GM19455 (cell line): ENCODE measurements at regions not wholly inside any gene's neighbourhood (a gene's known extent, or its start where the extent isn't known, plus 50 kb on each side); places are given as distances from the start of the nearest gene placed in this dataset.

Experiments
- ATAC-seq: cut with Tn5 transposase; IDR thresholded peaks from one replicate; pipeline ENCODE4 v1.9.1; 2021; ENCODE audit not compliant: unreplicated experiment

DNA sequence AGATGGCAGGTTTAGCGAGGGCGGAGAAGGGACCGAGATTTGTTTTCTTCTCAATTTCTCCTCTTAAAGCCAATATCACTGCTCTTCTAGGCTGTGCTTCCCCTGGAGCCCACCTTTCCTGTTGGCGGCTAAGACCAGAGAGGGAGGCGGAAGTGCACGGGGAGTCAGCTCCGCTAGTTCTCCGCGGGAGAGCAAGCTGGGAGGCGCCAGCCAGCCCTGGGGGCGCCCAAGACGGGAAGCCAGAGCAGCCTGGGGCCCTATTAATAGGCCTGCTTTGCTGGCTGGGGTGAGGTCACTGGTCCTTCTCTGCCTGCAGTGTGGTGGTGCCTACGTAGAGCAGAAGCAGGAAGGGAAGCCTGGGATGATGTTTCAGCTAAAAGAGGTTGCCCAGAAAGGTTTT, 61.6 kb downstream of the LSM5 start:
- no peak for ATAC-seq

DNA sequence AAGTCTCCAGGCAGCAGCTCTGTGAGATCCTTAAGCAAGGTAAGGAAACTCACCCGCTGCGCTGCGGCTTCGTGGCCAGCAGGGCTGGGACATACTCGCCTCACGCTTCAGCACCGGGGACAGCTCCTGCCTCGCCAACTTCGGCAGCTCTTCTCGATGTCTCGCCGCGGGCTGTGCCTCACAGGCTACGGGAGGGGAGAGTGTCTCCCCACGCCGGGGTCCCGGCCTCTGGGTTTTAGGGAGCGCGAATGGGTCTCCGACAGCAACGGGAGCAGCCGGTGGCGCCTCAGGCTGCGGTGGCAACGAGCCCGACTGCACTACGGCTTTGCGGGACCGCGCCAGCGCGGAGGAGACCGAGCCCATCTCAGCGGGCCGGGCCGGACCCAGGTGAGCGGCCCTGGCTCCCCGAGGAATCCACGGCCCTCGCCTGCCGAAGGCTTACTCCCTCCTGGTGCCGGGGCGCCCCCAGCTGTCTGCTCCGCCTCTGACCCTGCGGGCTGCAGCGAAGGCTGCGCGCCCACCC, 62.4 kb downstream of the LSM5 start:
- ATAC-seq = no peak

DNA sequence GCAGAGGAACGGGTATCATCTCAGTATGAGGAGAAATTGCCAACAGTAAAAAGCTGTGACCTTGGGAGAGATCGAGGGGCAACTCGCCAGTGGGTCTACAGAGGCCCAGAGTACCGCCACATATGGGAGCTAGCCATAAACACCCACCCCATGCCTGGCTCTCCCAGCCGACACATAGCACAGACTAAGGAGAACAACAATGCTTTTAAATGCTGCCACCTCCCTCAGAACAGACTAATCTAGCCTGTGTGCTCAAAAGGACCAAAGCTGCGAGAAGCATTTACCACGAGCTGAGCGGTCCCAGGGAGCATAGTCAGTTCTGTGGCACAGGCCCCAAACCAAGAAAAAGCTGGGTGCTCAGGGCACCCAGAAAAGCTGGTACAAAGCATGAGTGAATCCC, 73.3 kb downstream of the LSM5 start:
- ATAC-seq = no peak

DNA sequence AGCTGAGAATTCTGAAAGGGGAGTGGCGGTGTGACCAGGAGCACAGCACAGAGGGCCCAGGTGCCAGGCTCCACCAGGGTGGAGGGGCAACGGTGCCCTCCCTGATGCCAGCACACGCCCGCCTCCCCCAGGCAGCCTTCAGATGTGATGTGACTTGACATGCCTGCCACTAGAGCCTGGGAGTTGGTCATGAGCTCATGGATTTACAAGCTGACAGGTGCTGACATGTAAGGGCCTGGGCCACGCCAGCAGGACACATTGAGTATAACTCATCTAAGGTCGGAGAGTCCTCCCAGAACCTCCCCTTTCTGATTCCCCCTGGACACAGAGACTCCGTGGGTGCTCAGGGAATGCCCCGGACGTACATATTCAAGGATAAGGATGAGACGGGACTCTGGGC, 74.2 kb downstream of the LSM5 start:
- ATAC-seq = no peak

DNA sequence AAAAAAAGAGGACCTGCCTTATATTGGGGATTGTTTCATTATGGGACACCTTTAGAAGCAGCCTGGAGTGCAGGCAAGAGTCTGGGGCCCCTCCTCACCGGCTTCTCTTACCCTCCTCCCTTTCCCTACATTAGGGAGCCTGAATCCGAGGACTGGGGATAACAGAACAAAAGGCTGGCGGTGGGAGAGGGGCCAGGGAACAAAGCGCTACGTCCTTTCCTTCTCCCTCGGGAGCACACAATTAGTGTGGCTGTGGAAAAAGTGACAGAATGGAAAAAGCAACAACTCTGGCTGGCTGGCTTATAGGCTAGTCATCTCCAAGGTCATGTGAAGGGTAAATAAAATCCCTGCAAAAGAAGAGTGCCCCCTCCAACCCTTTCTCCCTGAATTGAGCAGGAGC, 74.7 kb downstream of the LSM5 start:
- ATAC-seq = no peak

DNA sequence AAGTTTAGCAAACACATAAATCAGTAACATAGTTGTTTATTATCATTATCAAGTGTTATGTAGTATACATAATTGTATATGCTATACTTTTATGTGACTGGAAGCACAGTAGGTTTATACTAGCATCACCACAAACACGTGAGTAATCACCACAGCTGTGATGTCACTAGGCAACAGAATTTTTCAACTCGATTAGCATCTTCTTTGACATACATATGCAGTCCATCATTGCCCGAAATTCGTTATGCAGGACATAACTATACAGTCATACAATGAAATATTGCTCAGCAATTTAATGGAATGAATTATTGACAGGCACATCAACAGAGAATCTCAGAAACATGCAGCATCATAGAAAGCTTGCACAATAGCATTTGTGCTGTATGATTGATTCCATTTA, 77.7 kb downstream of the LSM5 start:
- ATAC-seq = no peak

DNA sequence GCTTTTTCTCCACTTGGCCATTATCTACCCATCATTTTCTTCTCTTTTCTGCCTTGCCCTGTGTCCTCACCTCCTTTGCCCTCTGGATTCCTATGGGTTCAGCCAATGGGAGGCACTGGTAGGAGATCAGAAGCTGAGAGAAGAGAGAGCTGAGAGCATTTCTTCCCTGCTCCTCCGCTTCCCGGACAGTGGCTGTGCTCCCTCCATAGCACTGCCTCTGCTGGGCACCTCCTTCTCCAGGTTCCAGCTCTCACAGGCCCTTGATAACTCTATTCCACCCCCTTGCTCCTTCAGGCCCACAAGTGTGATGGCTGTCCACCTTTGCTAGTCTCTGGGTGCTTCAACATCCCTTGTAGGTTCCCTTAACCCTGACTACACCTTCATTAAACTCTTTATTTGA, 79.6 kb downstream of the LSM5 start:
- ATAC-seq = no peak

DNA sequence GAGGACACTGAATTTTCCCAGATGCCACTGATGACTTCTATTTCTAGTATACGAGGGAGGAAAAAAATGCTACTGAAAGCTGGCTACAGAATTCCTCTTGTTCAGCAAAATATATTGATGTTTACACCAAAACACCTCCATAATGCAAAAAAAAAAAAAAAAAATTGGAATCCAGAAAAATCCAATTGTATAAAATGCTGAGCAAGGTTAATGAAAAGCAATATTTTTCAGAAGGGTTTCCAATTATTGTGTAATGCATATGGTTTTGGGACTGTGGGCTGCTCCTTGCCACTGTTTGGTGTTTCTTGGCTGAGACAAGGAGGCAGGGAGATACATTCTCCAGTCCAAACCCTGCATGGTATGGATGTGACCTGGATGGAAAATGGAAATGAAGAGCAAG, 83.8 kb downstream of the LSM5 start:
- ATAC-seq = no peak

DNA sequence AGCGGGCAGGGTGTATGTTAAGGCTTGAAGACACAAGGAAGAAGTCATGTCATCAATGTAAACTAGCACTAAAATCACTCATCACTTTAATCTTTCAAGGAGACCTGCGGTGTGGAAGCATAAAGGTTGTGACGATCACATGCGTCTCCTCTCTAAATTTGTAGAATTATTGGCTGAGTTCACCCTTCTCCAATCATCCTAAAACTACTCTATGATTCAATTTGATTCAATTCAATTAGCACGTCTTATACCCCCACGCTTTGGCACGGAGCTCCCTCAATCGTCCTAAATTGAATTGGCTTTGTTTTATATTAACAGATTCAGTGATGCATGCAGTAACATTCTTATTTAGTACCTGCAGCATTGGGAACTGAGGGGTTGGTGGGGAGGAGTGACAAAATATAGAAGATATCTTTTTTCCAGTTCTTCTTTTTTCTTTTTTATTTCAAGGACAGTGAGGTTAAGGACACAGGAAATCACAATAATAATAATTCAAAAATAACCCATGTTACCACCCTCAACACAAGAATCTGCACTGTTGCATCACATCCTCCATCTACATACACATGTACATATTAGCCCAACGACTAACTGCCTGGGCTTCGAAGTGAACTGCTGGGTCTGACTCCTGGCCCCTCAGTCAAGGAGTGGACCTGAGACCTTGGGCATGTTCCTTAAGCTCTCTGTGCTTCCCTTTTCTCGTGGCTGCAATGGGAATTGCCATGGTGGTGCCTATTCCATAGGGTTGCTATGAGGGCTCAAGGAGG, 86.5 kb downstream of the LSM5 start:
- ATAC-seq = no peak

DNA sequence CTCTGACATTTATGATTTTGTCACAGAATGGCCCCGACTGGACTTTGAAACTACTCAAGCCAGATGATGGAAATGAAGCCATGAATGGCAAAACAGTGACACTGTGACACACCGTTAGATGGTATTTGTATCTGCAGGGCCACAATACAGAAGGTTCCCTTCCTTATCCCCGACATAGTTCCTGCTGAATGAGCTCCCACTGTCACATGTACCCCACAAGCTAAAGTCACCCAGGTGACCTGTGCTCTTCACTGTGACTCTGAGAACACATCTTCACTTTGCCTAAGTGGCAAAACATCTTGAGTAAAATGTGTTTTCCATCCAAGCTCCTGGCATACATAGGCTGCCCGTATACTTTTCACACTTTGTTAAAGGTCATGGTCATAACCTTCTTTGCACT, 89.5 kb downstream of the LSM5 start:
- no peak for ATAC-seq

DNA sequence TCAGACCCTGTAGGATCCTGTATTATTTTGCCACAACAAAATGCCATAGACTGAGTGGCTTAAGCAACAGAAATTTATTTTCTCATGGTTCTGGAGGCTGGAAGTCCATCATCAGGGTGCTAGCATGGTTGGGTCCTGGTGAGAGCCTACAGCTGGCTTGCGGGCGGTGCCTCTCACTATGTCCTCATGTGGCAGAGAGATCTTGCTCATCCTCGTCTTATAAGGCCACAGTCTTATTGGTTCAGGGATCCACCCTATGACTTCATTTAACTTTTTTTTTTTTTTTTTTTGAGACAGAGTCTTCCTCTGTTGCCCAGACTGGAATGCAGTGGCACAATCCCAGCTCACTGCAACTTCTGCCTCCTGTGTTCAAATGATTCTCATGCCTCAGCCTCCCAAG, 90.9 kb downstream of the LSM5 start:
- no peak for ATAC-seq

DNA sequence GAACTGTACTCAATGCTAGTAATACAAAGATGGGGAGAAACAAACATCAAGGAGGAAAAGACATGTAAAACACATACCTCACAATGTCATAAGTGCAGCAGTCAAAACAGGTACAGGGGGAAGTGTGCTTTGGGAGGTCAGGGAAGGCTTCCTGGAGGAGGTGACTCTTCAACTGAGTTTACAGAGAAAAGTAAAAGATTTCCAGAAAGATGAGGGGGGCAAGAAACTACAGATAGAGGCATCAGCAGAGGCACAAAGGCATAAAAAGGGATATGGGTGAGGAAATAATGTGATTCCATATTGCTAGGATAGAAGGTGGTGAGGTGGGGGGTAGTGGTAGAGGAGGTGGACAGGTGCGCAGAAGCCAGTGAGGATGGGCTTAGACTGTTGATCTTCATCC, 95.0 kb downstream of the LSM5 start:
- no peak for ATAC-seq

DNA sequence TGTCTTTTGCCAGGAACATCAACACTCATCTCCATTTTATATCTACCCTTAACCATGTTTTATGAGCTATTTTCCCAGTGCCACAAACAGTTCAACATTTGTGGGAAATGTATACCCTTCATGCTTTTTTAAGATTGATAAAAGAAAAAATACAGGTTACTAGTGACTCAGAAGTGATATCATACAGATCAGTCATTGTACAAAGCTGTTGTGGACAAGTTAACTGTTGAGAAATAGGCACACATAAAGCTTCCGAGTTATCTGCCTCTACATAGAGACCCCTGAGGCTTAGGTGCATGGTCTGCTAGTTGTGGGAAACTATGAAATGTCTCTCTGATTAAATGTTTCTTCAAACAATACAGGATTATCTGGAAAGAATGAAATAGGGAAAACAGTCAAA, 96.3 kb downstream of the LSM5 start:
- ATAC-seq = no peak

DNA sequence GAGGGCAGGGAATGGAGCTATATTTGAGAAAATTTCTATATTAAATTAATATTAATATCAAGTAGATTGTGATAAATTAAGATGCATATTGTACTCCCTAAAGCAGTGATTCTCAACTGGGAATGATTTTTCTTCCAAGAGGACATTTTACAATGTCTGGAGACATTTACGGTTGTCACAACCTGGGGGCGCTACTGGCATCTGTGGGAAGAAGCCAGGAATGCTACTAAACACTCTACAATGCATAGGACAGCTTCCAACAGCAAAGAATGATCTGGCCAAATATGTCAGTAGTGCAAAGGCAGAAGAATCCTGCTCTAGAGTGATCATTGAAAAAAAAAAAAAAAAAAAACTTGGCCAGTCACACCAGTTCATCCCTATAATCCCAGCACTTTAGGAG, 100.0 kb downstream of the LSM5 start:
- no peak for ATAC-seq

DNA sequence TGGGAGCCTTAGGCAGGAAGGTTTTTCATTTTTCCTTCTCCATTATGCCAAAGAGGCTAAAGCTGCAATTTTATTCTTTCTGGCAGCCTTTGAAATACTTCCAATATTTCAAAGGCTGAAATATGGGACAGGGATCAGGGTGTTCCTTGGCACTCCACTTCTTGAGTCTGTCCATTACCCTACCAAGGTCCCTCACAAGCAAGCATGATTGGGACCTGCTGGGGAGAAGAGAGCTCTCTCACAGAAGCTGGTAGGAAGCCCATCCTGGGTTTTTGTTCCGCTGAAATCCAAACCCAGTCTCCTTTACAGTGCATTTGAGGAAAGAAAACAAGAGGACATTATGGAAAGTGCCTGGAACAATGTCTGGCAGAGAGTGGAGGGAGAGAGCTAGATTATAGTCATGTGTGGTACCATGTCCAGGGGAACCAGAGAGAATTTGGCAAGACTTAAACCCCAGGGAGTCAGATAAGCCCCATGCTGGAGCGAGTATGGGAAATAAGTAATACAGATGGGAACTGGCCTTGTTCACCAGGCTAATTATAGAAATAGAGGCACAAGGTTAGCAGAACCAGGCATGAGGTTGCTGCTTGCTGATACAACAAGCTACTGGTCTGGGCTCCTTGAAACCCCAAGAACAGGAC, 104.7 kb downstream of the LSM5 start:
- ATAC-seq = no peak

DNA sequence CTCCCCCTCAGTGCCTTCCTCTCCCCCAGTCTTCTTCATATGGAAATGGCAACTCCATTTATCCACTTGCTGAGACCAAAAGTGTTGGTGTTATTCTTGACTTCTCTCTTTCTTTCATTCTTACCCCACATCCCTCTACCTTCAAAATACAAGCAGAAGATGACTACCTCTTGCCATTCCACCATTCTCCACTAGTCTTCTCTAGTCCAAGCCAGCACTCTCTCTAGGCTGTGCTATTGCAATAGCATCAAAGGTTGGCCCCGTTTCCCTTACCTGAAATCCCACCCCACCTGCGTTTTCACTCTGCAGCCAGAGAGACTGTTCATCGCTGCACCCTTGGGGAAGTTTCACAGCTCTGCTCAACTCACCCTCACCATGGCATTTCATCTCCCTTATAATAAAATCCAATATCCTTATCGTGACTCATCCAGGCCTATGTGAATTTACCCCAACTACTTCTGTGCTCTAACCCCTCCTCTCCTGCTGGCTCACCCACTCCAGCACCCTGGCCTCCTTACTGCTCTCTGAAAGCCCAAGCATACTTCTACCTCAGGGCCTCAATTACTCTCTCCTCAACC, 109.1 kb downstream of the LSM5 start:
- no peak for ATAC-seq

DNA sequence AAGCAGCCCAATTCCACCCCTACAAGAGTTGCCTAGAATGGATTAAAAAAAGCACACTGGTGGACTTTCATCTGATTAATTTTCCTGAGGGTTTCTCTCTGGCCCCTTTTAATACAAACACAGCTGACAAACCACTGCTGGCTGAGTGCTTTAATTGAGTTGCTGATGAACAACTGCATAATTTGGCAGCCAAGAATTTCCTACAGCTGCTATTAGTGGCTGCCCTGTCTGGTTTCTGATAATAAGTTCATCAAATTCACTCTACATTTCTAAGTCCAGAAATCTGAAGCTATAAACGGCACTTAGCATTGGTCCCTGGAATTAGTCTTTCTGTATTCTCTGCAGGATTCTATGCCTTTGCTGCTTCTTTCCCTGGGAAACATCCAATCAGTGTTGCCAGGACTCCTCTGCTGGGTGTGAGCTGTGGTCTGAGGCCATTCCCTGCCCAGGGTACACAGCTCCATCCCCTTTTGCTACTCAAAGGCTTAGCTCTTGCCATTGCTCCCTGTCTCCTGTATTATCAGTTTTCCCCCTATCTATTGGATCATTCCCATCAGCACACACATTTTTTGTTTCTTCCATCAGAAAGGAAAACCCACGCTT, 110.6 kb downstream of the LSM5 start:
- no peak for ATAC-seq

DNA sequence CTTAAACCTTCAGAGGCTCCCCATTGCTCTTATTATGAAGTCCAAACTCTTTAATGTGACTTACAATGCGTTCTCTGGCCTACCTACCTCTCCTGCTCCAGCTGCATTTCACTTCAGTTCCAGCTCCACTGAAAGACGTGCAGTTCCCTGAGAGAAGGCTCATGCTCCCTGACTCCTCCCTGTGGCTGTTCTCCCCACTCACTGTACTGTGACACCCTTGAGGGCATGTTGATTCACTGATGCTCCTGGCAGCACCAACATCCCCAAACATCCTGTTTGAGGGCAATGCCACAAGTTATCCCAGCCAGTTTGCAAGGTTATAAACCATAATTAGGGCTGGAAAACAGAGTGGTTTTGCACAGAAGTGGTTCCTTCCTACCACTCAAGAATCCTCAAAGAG, 111.2 kb downstream of the LSM5 start:
- ATAC-seq = no peak

DNA sequence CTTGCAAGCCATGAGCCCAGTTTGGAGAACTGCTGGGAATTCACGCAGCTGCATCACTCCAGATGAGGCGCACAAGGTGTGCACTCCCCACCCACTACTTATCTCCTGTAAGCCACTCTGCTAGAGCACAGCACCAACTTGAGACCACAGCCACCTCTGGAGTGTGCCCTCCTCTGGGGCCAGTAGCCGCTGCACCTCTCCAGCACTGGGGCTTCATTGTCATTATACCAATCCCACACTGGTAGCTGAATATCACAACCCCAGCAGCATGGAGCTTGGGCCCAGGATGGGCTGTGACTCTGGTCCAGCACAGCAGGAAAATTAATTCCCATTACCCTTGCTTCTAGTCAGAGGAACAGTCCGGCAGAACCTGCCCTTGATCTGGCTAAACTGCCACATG, 125.6 kb downstream of the LSM5 start:
- no peak for ATAC-seq

DNA sequence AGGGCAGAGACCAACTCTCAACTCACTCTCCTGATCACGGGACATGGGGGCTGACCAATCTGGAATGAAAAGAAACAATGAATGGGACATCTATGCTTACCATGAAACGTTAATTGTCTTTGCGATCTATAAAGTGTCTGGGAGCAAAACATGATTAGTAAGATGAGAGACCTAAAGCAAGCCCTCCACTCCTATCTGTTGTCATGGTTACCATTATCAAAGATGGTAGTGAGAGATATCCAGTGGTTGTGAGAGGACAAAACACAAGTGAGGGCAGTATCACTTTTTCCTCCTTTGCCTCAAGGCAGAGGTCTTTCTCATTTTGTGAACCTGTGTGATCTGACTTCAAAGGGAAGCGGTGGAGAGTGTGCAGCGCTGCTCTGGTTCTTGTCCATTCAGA, 130.1 kb downstream of the LSM5 start:
- ATAC-seq = no peak

DNA sequence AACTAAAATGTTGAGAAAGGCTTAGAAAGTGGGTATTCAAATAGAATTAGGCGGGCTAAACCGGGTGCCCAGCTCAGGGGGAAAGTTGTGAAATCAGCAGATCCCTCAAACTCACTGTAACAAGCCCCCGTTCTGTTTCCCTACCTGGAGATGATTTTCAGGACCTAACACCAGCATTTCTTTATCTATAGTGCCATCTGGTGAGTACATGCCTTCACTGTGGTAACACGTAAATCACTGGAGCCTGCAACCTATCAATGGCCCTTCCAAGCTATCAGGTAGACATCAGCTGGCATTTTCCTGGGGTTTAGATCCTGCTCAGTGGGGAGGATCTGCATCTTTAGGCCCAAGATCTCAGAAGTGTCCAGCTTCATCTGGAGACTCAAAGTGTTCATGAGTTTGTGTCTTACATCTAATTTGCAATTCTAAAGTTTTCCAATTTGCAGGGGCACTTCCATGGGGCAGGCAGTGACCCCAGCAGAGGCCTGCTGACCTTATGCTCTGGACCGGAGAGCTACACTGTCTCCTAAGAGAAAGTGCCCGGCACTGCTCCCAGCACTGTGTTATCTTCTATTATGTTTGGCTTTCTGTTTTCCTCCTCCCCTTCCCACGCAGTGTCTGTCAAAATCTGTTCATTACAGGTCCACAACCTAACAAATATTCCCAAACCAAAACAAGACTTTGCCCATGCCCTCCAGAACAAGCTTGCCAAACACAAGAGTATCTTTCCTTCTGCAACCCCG, 132.5 kb downstream of the LSM5 start:
- ATAC-seq = no peak
